Lower lobe of right lung (tissue), 2 donors: ENCODE measurements at regions not wholly inside any gene's neighbourhood (a gene's known extent, or its start where the extent isn't known, plus 50 kb on each side); places are given as distances from the start of the nearest gene placed in this dataset.
A peak's percentile ranks its signal among the peaks of the same experiment; 100 is the strongest.

Experiments used
- ATAC-seq, 2 donors: fragments of 200-7000 bp; cut with Tn5 transposase; one replicate each; pipeline ENCODE4 v1.9.1; 2020 to 2022; ENCODE audit warnings: mild to moderate bottlenecking in 2 of 2, moderate library complexity in 2 of 2
- DNase-seq: peaks from one replicate; pipeline ENCODE4 v3.0.0-alpha.2; 2020
- H3K27ac ChIP-seq: fragments of 200-600 bp; one replicate; pipeline ENCODE4 v1.8.0; 2022
- H3K27me3 ChIP-seq: fragments of 200-600 bp; one replicate; pipeline ENCODE4 v1.8.0; 2022; ENCODE audit warnings: low read depth
- H3K36me3 ChIP-seq: fragments of 200-600 bp; one replicate; pipeline ENCODE4 v1.8.0; 2022; ENCODE audit warnings: mild to moderate bottlenecking
- H3K4me1 ChIP-seq: fragments of 200-600 bp; one replicate; pipeline ENCODE4 v1.8.0; 2022
- H3K4me3 ChIP-seq: fragments of 200-600 bp; one replicate; pipeline ENCODE4 v1.8.0; 2022; ENCODE audit warnings: mild to moderate bottlenecking
- H3K9me3 ChIP-seq: fragments of 200-600 bp; one replicate; pipeline ENCODE4 v1.8.0; 2022
- CTCF ChIP-seq: fragments of 200-600 bp; IDR thresholded peaks from one replicate; pipeline ENCODE4 v1.8.0; 2022; ENCODE audit warnings: antibody characterized with exemption, mild to moderate bottlenecking
- intact Hi-C: fragments of 100-400 bp; cut with DNase I; formaldehyde crosslinking; loops from one replicate; pipeline ENCODE4 v1.11.0; 2022
- donor health status: DM: no; HTN: yes; CAD: no; lungs with severe emphysema.

GRCh38 chr17:13114601-13115031 lies 96.8 kb upstream of the ELAC2 start:
- DNase-seq = no peak
- Histone ChIP-seq H3K9me3 (no peaks in the 10 kb centered on the region), H3K4me3 (peak overlapping the region; percentile 32), H3K27me3 (peaks cover 13% of the 10 kb centered on the region), H3K27ac (no peak overlapping the region), H3K36me3 (no peaks in the 10 kb centered on the region), H3K4me1 (no peaks in the 10 kb centered on the region)
- ATAC-seq = peak; percentile 81 to 85
- intact Hi-C loops = no loop called here
- peak; percentile 71 for TF ChIP-seq CTCF

GRCh38 chr17:13113821-13114525 lies 96.1 kb upstream of the ELAC2 start:
- Histone ChIP-seq H3K4me1 (no peaks in the 10 kb centered on the region), H3K27me3 (peaks cover 13% of the 10 kb centered on the region), H3K36me3 (no peaks in the 10 kb centered on the region), H3K9me3 (no peaks in the 10 kb centered on the region), H3K27ac (no peak overlapping the region), H3K4me3 (no peak overlapping the region)
- intact Hi-C loops = no loop called here
- ATAC-seq (no peak), DNase-seq (no peak)
- no peak for TF ChIP-seq CTCF

DNA sequence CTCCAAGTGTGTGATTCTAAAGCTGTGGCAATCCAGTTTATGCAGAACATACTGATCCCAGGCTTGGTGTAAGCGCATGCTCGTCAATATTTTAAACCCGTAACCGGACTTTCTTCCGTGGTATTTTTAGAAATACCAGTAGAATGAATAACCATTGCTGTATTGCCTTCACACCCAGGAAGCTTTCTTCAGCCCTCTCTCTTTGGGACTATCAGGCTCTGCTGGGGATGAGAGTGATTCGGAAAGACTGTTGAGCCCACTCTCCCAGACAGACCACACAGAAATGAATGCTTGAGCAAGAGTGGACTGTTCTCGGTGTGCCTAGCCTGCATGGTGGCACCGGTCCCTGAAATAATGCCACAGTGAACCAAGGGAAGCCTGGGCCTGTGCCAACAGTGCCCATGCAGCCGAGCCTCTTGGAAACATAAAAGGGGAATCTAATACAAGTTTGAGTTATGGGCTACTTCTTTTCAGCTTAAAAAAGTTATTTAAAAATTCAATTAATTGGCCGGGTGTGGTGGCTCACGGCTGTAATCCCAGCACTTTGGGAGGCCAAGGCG lies 89.9 kb upstream of the ELAC2 start:
- no peak for DNase-seq
- H3K4me3 ChIP-seq = no peak overlapping the region
- no peaks in the 10 kb centered on the region for H3K4me1 ChIP-seq
- H3K27me3 ChIP-seq = peaks cover 10% of the 10 kb centered on the region
- TF ChIP-seq CTCF = no peak
- no peak overlapping the region for H3K27ac ChIP-seq
- intact Hi-C loops = no loop called here
- no peaks in the 10 kb centered on the region for H3K36me3 ChIP-seq
- H3K9me3 ChIP-seq = no peaks in the 10 kb centered on the region
- ATAC-seq = no peak

DNA sequence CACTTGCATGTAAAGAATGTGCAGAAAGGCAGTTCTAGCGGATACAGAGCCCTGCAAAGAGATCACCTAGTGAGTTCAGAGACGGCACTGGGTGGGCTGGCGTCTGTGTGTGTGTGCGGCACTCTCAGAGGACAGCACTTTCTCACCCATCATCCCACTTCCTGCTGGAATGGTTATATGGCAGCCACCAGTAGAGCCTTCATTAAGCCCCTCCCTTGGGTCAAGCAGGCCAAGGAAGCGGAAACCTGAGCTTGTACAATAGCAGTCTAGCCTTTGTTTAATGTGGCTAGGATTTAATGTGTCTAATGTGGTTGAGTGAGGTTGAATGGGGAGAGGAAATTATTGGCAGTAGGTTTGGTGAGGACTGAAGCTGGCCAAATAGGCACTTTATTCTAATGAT lies 88.3 kb upstream of the ELAC2 start:
- no peak for DNase-seq
- no peak overlapping the region for H3K27ac ChIP-seq
- no peak for ATAC-seq
- peaks cover 5% of the 10 kb centered on the region for H3K27me3 ChIP-seq
- H3K9me3 ChIP-seq = no peaks in the 10 kb centered on the region
- intact Hi-C loops = no loop called here
- no peaks in the 10 kb centered on the region for H3K36me3 ChIP-seq
- TF ChIP-seq CTCF = no peak
- no peak overlapping the region for H3K4me3 ChIP-seq
- H3K4me1 ChIP-seq = no peaks in the 10 kb centered on the region

GRCh38 chr17:13104576-13104975 lies 86.7 kb upstream of the ELAC2 start:
- Histone ChIP-seq H3K4me3 (no peak overlapping the region), H3K27ac (no peak overlapping the region), H3K9me3 (no peaks in the 10 kb centered on the region), H3K4me1 (no peaks in the 10 kb centered on the region), H3K27me3 (no peaks in the 10 kb centered on the region), H3K36me3 (no peaks in the 10 kb centered on the region)
- ATAC-seq = no peak
- intact Hi-C loops = no loop called here
- no peak for DNase-seq
- no peak for TF ChIP-seq CTCF
